Medulla oblongata (tissue), 1 donor: ENCODE measurements at regions not wholly inside any gene's neighbourhood (a gene's known extent, or its start where the extent isn't known, plus 50 kb on each side); places are given as distances from the start of the nearest gene placed in this dataset.

Experiments
- DNase-seq: peaks from one replicate; pipeline ENCODE4 v3.0.0-alpha.2; 2015; ENCODE audit errors: extremely low spot score

DNA sequence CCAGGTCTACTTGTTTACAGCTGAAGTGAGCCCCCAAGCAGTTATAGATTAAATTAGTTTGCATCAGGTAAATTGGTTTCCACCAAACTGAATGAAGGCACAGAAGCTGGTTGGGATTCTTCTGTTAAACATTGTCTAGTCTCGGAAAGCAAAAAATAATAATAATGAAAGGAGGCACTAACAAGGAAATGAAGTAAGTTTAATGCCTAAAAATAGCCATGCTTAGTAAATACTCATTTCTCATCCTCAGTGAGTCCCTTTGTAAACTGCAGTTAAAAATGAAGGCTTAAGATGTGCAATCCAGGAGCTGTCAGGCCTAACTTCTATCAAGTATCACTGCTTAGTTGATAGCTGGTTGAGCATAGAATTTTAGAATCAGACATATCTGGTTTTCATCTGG is 113.5 kb downstream of the BTG1 start:
- no peak for DNase-seq

GRCh38 chr12:92030618-92031017 is 115.0 kb downstream of the BTG1 start:
- no peak for DNase-seq

GRCh38 chr12:92029902-92030586 is 115.6 kb downstream of the BTG1 start:
- DNase-seq: no peak

- DNase-seq: no peak
Measured at GRCh38 chr12:92029136-92029535, 116.5 kb downstream of the BTG1 start.

DNA sequence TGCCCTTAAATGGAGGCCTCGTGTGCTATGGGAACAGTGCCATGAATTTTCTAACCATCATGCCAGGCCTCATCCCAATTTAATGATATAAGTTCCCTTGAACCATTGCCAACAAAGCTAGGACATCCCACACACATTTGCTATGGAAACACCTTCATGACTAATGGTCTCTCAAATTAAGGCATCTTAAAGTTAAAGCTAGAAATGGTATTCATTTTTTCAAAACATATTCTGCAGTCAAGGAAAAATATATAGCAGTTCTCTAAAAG is 117.3 kb downstream of the BTG1 start:
- no peak for DNase-seq

- no peak for DNase-seq
Measured at GRCh38 chr12:92027701-92028440, 117.8 kb downstream of the BTG1 start.

GRCh38 chr12:92027243-92027642 is 118.4 kb downstream of the BTG1 start:
- no peak for DNase-seq

- DNase-seq: no peak
Measured at GRCh38 chr12:92025462-92026207, 120.0 kb downstream of the BTG1 start.

DNA sequence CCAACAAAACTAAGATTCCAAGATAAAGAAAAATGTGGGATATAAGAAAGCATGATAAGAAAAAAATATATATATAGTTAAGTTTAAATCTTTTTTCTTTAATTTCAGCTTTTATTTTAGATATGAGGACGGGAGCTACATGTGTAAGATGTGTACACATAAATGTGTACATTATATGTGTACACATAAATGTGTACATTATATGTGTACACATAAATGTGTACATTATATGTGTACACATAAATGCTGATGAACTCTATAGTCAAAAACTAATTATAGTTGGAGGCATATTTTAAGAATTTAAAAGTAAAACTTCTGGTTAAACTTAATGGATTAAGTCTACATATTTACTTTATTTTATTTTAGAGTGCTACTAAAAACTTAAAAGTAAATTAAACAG is 123.6 kb downstream of the BTG1 start:
- DNase-seq: no peak

DNA sequence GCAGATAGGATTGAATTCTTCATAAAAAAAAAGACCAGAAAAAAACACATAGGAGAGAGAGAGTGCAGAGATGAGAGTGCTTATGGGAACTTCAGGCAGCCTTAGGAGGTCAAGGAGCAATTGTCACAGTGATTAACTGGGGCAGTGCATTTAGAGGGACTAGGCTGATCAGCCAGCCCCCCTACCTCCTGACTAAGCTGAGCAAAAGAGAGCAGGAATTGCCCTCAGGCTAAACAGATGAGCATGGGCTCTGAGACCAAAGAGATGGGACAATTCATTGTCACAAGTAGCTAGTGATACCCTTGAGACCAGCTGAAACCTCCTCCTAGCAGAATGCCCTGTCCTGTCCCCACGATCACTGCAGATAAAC is 124.0 kb downstream of the BTG1 start:
- DNase-seq: no peak

DNA sequence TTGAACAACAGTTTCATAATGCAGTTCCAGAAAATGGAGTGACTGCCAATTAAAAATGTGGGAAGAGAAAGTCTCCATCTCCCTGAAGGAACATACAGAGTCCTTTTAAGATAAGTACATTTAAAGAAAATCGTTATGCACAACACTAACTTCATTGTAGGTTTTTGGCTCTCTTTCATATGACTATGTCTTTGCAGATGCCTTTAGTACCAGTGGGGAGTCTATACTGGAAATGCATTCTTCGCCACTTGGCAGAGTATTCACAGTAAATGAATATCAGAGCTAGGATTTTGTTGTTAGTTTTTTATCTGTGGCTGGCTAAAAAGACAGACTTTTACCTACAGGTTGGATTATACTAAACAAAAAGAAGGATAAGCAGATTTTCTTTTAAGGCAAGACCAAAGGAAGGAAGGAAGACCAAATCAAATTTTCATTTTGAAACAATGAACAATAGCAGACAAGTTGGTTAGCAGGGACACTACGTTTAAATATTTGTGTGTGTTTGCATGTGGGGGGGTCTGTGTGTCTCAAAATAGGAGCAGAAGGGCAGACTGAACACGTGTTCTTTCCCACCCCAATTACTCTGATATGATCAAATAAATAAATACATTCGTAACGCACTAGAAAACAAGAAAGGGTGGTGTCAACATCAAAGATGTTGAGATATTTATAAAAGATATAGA is 124.5 kb downstream of the BTG1 start:
- no peak for DNase-seq

- DNase-seq: no peak
Measured at GRCh38 chr12:92019491-92020277, 126.0 kb downstream of the BTG1 start.

- no peak for DNase-seq
Measured at GRCh38 chr12:92012691-92013090, 133.0 kb downstream of the BTG1 start.

DNA sequence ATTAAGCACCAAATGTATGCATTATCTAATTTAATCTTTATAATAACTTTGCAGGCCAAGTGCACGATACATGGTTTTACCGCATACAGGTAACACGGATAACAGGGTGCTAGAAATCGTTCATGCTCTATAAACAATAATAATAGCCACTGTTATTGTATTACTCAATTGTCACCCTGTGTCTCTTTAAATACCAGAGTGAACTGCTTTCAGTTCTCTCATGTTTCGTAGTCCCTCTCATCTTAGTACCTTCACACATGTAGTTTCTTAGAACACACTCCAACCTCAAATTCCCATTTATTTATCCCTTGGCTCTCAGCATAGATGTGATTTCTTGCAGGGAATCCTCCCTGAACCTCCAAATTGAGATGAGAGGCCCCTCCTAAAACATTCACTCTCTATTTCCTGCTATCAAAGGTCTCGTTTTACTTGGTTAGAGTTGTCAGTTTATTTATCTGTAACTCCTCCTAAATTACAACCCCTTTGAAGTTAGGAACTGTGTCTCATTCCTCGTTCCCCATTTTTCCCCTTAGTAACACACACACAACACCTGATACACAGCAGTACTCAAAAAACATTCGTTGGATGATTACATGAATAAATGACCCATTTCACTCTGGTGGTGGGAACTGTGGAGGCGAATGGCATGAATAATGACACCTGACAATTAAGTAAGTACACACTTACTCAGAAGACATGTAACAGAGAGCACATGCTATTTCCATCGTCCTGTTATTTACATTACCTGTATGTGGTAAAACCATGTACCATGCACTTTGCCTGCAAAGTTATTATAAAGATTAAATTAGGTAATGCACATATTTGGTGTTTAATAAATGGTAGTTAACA is 134.6 kb downstream of the BTG1 start:
- no peak for DNase-seq

- no peak for DNase-seq
Measured at GRCh38 chr12:92010368-92010767, 135.3 kb downstream of the BTG1 start.

GRCh38 chr12:92008345-92008744 is 137.3 kb downstream of the BTG1 start:
- DNase-seq: no peak

GRCh38 chr12:92007787-92008186 is 137.9 kb downstream of the BTG1 start:
- DNase-seq: no peak

DNA sequence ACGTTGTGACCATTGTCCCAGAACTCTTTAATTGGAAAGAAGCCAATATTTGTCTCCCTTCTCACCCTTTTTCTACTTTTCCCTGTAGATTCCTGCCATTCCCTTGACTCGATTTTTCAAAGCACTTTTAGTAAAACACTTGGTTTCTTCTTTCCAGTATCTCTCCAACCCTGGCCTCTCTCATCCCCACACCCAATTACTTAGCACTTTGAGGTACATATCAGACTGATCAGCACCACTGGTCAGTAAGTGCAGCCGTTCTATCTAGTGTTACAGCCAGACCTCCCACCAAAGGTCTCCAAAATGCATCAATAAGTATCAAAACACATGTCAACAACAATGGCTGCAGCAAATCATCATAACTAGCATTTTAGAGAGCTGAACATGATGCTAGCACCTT is 141.9 kb downstream of the BTG1 start:
- DNase-seq: no peak

DNA sequence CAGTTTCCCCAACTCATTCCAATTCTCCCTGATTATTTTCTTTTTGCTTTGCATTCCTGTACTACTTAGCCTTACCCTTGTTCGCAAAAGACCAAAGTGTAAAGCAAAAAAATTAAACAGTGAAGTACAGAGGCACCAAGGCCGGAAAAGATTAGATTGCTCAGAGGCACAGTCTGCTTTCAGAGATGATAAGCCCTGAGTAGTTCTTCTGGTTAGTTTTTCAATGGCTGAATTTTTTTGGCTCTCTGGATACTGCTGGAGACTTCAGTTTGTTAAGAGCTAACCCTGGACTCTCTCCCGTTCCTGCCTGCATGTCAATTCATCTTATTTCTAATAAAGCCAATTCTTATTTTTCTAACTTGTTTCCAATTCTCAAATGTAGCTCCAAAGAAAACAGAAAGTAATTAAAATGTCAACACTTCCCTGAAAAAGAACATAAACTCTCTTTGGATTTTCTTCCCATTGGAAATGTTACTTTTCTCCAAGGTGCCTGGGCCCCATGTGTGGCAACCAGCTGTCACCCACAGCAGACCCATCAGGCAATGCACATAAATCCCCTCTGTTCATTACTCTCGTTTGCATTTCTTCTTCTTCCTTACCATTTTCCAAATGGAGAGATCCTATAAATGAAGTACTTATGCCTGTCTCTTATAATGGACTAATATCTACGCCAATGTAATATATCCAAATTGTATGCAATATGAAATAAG is 142.8 kb downstream of the BTG1 start:
- no peak for DNase-seq

DNA sequence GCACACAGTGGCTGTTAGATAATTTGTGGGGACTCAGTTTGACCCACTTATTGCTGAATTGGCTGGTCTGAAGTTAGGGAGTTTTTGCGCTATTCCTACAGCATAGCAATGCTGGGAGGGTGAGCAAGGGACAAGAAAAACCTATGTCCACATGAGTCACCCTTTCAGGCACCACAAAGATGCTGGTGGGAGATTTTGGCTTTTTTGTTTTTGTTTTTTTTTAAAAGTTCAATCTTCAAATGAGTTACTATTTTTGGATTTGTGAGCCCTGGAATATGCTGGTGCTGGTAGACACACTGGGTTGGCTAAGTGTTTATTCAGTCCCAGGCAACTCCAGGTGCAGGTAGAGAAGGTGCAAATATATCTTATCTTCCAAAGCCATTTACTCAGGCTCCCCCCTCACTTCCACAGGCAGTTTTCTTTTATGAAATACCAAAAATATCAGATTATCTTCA is 143.4 kb downstream of the BTG1 start:
- no peak for DNase-seq
